Activated T-helper 17 cell treated with anti-CD3 and anti-CD28 coated beads, Interleukin-2, amount 50 U/mL, for 72 hours (primary cell): ENCODE measurements at regions not wholly inside any gene's neighbourhood (a gene's known extent, or its start where the extent isn't known, plus 50 kb on each side); places are given as distances from the start of the nearest gene placed in this dataset.

Source experiments
- ATAC-seq: fragments of 150-1000 bp; cut with Tn5 transposase; replicated peaks from 2 replicates; pipeline ENCODE4 v1.10.0; 2021; ENCODE audit warnings: mild to moderate bottlenecking, moderate library complexity
- H3K27ac Mint-ChIP-seq: one replicate; pipeline ENCODE4 v1.8.0; 2022; ENCODE audit warnings: mixed read lengths
- H3K27me3 Mint-ChIP-seq: one replicate; pipeline ENCODE4 v1.8.0; 2022; ENCODE audit warnings: mixed read lengths
- H3K36me3 Mint-ChIP-seq: one replicate; pipeline ENCODE4 v1.8.0; 2022; ENCODE audit warnings: low read depth, mild to moderate bottlenecking, mixed read lengths
- H3K4me1 Mint-ChIP-seq: one replicate; pipeline ENCODE4 v1.8.0; 2022; ENCODE audit warnings: mixed read lengths
- H3K4me3 Mint-ChIP-seq: one replicate; pipeline ENCODE4 v1.8.0; 2022; ENCODE audit warnings: mild to moderate bottlenecking, mixed read lengths
- H3K9me3 Mint-ChIP-seq: one replicate; pipeline ENCODE4 v1.8.0; 2022; ENCODE audit warnings: mixed read lengths

DNA sequence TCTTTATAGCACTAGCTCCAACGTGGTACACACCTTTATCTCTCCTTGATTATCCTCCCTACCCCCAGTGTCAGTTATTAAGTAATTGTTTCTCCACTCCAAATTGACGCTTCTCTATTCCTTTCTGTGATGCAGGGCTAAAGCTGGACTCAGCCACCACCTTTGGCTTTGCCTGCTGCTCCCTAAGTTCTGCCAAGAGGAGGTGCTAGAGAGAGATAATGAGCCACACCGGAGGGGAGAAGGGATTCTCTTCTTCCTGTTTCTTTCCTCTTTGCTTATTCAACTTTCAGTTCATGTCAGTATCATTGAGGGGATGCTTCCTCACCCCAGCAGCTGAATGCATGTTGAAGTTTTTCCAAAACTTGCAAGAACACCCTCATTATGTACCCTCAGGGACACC, 176.5 kb downstream of the GBA3 start:
- H3K27me3 Mint-ChIP-seq = no peaks in the 10 kb centered on the region
- H3K4me3 Mint-ChIP-seq = no peak overlapping the region
- no peak for ATAC-seq
- no peaks in the 10 kb centered on the region for H3K36me3 Mint-ChIP-seq
- H3K27ac Mint-ChIP-seq = no peak overlapping the region
- peaks cover 10% of the 10 kb centered on the region for H3K9me3 Mint-ChIP-seq
- no peaks in the 10 kb centered on the region for H3K4me1 Mint-ChIP-seq
